HepG2 (cell line): ENCODE measurements at regions not wholly inside any gene's neighbourhood (a gene's known extent, or its start where the extent isn't known, plus 50 kb on each side); places are given as distances from the start of the nearest gene placed in this dataset.

Experiments used
- HNRNPLL ChIP-seq: fragments of 200-400 bp; formaldehyde crosslinking; IDR thresholded peaks from 2 replicates; pipeline ENCODE4 v1.6.1; 2017; ENCODE audit warnings: mild to moderate bottlenecking, low read depth, low read length; ENCODE audit not compliant: poor library complexity, severe bottlenecking
- LBX2 ChIP-seq: sonication (generic); formaldehyde crosslinking; IDR thresholded peaks from 2 replicates; pipeline ENCODE4 v1.5.0; 2020; ENCODE audit warnings: missing genetic modification reagents, mild to moderate bottlenecking, borderline replicate concordance
- NR2F1 ChIP-seq, 2 experiments: fragments of 450-650 bp in 1 of 2; formaldehyde crosslinking in 1 of 2; IDR thresholded peaks; 2 replicates each; pipeline versions ENCODE4 v1.5.0 to v1.6.1; 2016 to 2020; ENCODE audit warnings: mild to moderate bottlenecking in 1 of 2, missing compliant biosample characterization in 1 of 2, missing genetic modification reagents in 1 of 2, moderate library complexity in 1 of 2
- SMARCC2 ChIP-seq: fragments of 450-650 bp; IDR thresholded peaks from 2 replicates; pipeline ENCODE4 v1.6.1; 2017; ENCODE audit warnings: antibody characterized with exemption, mild to moderate bottlenecking
- ZBTB38 ChIP-seq: sonication (generic); formaldehyde crosslinking; IDR thresholded peaks from 2 replicates; pipeline ENCODE4 v1.5.1; 2020; ENCODE audit warnings: mild to moderate bottlenecking, missing genetic modification reagents
- ZNF646 ChIP-seq: sonication (generic); formaldehyde crosslinking; IDR thresholded peaks from 2 replicates; pipeline ENCODE4 v1.9.0; 2021; ENCODE audit warnings: mild to moderate bottlenecking, missing genetic modification reagents
- TF ChIP-seq, protein P1 (sequence below): sonication (generic); formaldehyde crosslinking; IDR thresholded peaks from 2 replicates; pipeline ENCODE4 v1.5.0; 2020; ENCODE audit warnings: missing genetic modification reagents

- TF ChIP-seq ZNF646 = no peak
- TF ChIP-seq, protein P1, sequence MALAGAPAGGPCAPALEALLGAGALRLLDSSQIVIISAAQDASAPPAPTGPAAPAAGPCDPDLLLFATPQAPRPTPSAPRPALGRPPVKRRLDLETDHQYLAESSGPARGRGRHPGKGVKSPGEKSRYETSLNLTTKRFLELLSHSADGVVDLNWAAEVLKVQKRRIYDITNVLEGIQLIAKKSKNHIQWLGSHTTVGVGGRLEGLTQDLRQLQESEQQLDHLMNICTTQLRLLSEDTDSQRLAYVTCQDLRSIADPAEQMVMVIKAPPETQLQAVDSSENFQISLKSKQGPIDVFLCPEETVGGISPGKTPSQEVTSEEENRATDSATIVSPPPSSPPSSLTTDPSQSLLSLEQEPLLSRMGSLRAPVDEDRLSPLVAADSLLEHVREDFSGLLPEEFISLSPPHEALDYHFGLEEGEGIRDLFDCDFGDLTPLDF (CRISPR knock-in tag) = no peak
- TF ChIP-seq HNRNPLL = no peak
- no peak for TF ChIP-seq LBX2
- TF ChIP-seq ZBTB38 (CRISPR knock-in tag) = no peak
- no peak for TF ChIP-seq NR2F1 (CRISPR knock-in tag; IDR thresholded peaks at IDR 0.05)
- TF ChIP-seq SMARCC2 = no peak
Observed at GRCh38 chr4:123050018-123050417, 127.6 kb upstream of the NUDT6 start (continued).
